BLaER1 (cell line): ENCODE measurements at regions not wholly inside any gene's neighbourhood (a gene's known extent, or its start where the extent isn't known, plus 50 kb on each side); places are given as distances from the start of the nearest gene placed in this dataset.
"Not testable (repeated sequence)": the region's sequence is repeated elsewhere in the genome, so short reads cannot be mapped to it uniquely, and the experiment has no call there.

Experiments used
- H3K27ac ChIP-seq: shearing (Covaris generic); formaldehyde crosslinking; 2 replicates; pipeline ENCODE4 v1.8.1; 2022
- H3K27me3 ChIP-seq: shearing (Covaris generic); formaldehyde crosslinking; 2 replicates; pipeline ENCODE4 v1.8.1; 2022
- H3K36me3 ChIP-seq: shearing (Covaris generic); formaldehyde crosslinking; 2 replicates; pipeline ENCODE4 v1.8.1; 2022
- H3K4me1 ChIP-seq: shearing (Covaris generic); formaldehyde crosslinking; 2 replicates; pipeline ENCODE4 v1.8.1; 2022
- H3K4me2 ChIP-seq: shearing (Covaris generic); formaldehyde crosslinking; 2 replicates; pipeline ENCODE4 v1.8.1; 2022
- H3K4me3 ChIP-seq: shearing (Covaris generic); formaldehyde crosslinking; 2 replicates; pipeline ENCODE4 v1.8.1; 2022
- H3K9ac ChIP-seq: shearing (Covaris generic); formaldehyde crosslinking; 2 replicates; pipeline ENCODE4 v1.8.1; 2022
- H3K9me3 ChIP-seq: shearing (Covaris generic); formaldehyde crosslinking; 2 replicates; pipeline ENCODE4 v1.8.1; 2022
- H4K20me1 ChIP-seq: shearing (Covaris generic); formaldehyde crosslinking; 2 replicates; pipeline ENCODE4 v1.8.1; 2022
- Cebpa-rat ChIP-seq: shearing (Covaris generic); IDR thresholded peaks from 2 replicates; pipeline ENCODE4 v1.8.1; 2022

DNA sequence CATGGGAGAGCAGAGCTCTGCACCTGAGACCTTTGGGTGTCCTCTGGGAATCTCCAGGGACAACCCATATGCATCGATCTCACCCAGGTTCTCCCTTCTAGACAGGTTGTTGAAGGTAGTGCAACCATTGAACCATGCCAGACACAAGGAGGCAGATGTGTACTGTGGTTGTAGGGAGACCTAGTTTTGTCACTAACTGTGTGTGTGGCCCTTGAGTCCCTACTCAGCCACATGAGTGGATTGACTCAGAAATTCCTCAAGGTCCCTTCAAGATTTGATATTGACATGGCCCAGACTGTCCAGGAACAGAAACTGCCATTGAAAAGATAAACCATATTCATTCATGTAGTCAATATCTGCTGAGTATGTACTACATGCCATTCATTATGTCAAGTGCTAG, 396.4 kb upstream of the CCL2 start:
- no peak for TF ChIP-seq Cebpa-rat
- H3K4me2 ChIP-seq = no peak overlapping the region
- no peak overlapping the region for H3K27ac ChIP-seq
- H3K9me3 ChIP-seq = no peaks in the 10 kb centered on the region
- no peaks in the 10 kb centered on the region for H3K27me3 ChIP-seq
- H3K4me1 ChIP-seq = no peaks in the 10 kb centered on the region
- H3K36me3 ChIP-seq = no peaks in the 10 kb centered on the region
- no peak overlapping the region for H3K4me3 ChIP-seq
- no peaks in the 10 kb centered on the region for H4K20me1 ChIP-seq
- no peak overlapping the region for H3K9ac ChIP-seq

DNA sequence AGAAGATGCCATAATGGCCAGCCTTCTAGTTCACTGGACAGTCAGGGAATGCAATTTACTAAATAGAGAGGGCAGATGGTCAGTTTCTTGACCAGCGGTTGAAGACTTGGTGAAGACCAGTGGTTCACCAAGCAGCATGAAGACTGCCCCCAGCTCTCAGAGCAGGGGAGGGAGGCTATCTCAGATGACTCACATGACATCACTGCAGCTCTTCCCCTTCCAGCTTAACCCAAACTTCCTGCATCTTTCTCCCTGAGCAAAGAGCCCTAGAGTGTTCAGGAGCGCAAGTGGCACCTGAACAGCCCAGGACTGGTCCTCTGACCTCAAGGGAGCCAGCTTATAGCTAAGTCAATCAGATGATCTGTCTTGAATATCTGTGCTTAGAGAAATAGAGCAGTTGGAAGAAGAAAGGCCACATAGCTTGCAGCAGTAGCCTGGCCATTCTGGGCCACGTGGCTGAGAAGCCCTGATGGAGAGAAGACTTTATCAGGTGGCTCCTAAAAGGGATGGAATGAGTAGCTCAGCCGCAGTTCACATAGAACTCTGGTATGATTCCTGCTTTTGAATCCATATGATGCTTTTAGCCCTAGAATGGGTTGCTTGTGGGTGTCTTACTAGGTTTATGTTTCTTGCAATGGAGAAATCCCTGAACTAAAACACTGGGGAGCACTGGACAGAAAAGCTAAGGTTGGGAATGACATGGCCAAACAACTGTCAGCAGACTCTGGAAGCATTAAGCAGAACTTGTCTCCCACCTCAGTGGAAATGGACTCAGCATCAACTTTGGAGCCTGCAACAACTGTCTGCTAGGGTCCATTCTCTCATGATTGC, 392.1 kb upstream of the CCL2 start:
- H3K9ac ChIP-seq = no peak overlapping the region

GRCh38 chr17:33864758-33865229, 390.3 kb upstream of the CCL2 start:
- Histone ChIP-seq H3K27ac (no peak overlapping the region), H4K20me1 (no peaks in the 10 kb centered on the region), H3K9ac (no peak overlapping the region), H3K4me3 (no peak overlapping the region), H3K27me3 (no peaks in the 10 kb centered on the region), H3K9me3 (no peaks in the 10 kb centered on the region), H3K4me1 (no peaks in the 10 kb centered on the region), H3K36me3 (no peaks in the 10 kb centered on the region), H3K4me2 (no peak overlapping the region)
- TF ChIP-seq Cebpa-rat = no peak

More for the DNA sequence above, 392.1 kb upstream of the CCL2 start:
- no peak overlapping the region for H3K27ac ChIP-seq
- no peaks in the 10 kb centered on the region for H3K27me3 ChIP-seq
- no peak overlapping the region for H3K4me3 ChIP-seq
- H3K36me3 ChIP-seq = no peaks in the 10 kb centered on the region
- no peak overlapping the region for H3K4me2 ChIP-seq
- H4K20me1 ChIP-seq = no peaks in the 10 kb centered on the region
- no peaks in the 10 kb centered on the region for H3K4me1 ChIP-seq
- TF ChIP-seq Cebpa-rat = no peak
- no peaks in the 10 kb centered on the region for H3K9me3 ChIP-seq

- TF ChIP-seq Cebpa-rat = no peak
- no peaks in the 10 kb centered on the region for H3K36me3 ChIP-seq
- H3K4me1 ChIP-seq = no peaks in the 10 kb centered on the region
- no peak overlapping the region for H3K4me3 ChIP-seq
- no peak overlapping the region for H3K27ac ChIP-seq
- H4K20me1 ChIP-seq = no peaks in the 10 kb centered on the region
- no peak overlapping the region for H3K9ac ChIP-seq
- no peak overlapping the region for H3K4me2 ChIP-seq
- H3K9me3 ChIP-seq = no peaks in the 10 kb centered on the region
- H3K27me3 ChIP-seq = no peaks in the 10 kb centered on the region
Measured at GRCh38 chr17:33868899-33869298, 386.2 kb upstream of the CCL2 start.

- Histone ChIP-seq H3K4me3 (no peak overlapping the region), H3K4me2 (no peak overlapping the region), H3K27ac (no peak overlapping the region), H3K4me1 (no peaks in the 10 kb centered on the region), H3K9ac (no peak overlapping the region), H3K9me3 (no peaks in the 10 kb centered on the region), H3K36me3 (no peaks in the 10 kb centered on the region), H3K27me3 (no peaks in the 10 kb centered on the region), H4K20me1 (no peaks in the 10 kb centered on the region)
- TF ChIP-seq Cebpa-rat = no peak
Measured at GRCh38 chr17:33870936-33871335, 384.1 kb upstream of the CCL2 start.

GRCh38 chr17:33871720-33872540, 383.2 kb upstream of the CCL2 start:
- H3K9me3 ChIP-seq = no peaks in the 10 kb centered on the region
- no peaks in the 10 kb centered on the region for H3K4me1 ChIP-seq
- H3K27me3 ChIP-seq = no peaks in the 10 kb centered on the region
- no peaks in the 10 kb centered on the region for H3K36me3 ChIP-seq
- no peaks in the 10 kb centered on the region for H4K20me1 ChIP-seq
- no peak overlapping the region for H3K27ac ChIP-seq
- no peak overlapping the region for H3K4me2 ChIP-seq
- no peak for TF ChIP-seq Cebpa-rat
- H3K4me3 ChIP-seq = no peak overlapping the region
- H3K9ac ChIP-seq = no peak overlapping the region

DNA sequence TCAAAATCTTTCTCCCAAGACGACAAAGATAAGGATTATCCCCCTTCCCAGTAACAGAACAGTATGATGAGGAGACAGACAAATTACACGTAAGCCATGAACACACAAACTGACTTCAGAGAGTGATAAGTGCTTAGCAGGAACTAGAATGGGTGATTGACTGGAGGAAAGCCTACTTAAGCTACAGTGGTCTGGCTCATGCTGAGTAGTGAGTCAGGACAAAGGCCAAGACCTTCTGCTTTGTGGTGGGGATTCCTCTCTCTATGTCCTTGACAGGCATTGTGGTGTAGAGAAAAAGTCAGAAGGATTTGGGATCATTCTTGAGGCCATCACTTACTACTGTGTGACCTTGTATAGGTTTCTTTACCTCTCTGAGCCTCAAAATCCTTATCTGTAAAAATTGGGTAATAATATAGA, 381.9 kb upstream of the CCL2 start:
- Histone ChIP-seq H3K4me1 (no peaks in the 10 kb centered on the region), H3K9ac (no peak overlapping the region), H3K4me3 (no peak overlapping the region), H3K4me2 (no peak overlapping the region), H3K9me3 (no peaks in the 10 kb centered on the region), H4K20me1 (no peaks in the 10 kb centered on the region), H3K36me3 (no peaks in the 10 kb centered on the region), H3K27me3 (no peaks in the 10 kb centered on the region), H3K27ac (no peak overlapping the region)
- TF ChIP-seq Cebpa-rat = no peak

DNA sequence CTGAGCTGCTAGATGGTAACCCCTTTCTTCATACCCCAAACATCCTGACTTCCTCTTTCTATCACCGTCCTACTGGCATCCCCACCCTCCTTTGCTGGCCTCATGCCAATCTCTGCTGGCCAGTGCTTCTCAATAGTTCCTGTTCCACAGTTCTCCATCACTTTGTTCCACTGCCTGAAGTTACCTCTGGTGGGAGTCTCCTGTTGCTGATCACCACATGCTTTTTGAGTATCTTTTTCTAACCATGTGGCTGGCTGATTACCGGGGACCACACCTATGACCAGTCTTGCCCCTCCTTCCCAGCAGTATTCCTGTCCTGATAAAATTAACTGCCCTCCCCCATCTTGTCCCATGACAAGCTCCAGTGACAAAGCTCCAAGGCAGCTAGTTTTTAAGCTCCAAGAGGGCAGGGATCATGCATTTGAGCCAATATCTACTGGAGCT, 380.4 kb upstream of the CCL2 start:
- Histone ChIP-seq H3K4me3 (no peak overlapping the region), H3K4me2 (no peak overlapping the region), H3K27ac (no peak overlapping the region), H4K20me1 (no peaks in the 10 kb centered on the region), H3K27me3 (no peaks in the 10 kb centered on the region), H3K4me1 (no peaks in the 10 kb centered on the region), H3K9ac (no peak overlapping the region), H3K9me3 (no peaks in the 10 kb centered on the region), H3K36me3 (no peaks in the 10 kb centered on the region)
- TF ChIP-seq Cebpa-rat = no peak

- no peak overlapping the region for H3K27ac ChIP-seq
- H3K36me3 ChIP-seq = no peaks in the 10 kb centered on the region
- H3K9me3 ChIP-seq = no peaks in the 10 kb centered on the region
- no peak overlapping the region for H3K4me2 ChIP-seq
- H3K9ac ChIP-seq = no peak overlapping the region
- no peaks in the 10 kb centered on the region for H3K4me1 ChIP-seq
- TF ChIP-seq Cebpa-rat = no peak
- no peaks in the 10 kb centered on the region for H4K20me1 ChIP-seq
- H3K27me3 ChIP-seq = no peaks in the 10 kb centered on the region
- no peak overlapping the region for H3K4me3 ChIP-seq
Measured at GRCh38 chr17:33875973-33876372, 379.1 kb upstream of the CCL2 start.

GRCh38 chr17:33882273-33882672, 372.8 kb upstream of the CCL2 start:
- not testable (repeated sequence) for H3K9ac ChIP-seq, H3K36me3 ChIP-seq, H3K4me3 ChIP-seq, H3K4me2 ChIP-seq, H3K27me3 ChIP-seq, H3K9me3 ChIP-seq, H4K20me1 ChIP-seq, H3K4me1 ChIP-seq, H3K27ac ChIP-seq

DNA sequence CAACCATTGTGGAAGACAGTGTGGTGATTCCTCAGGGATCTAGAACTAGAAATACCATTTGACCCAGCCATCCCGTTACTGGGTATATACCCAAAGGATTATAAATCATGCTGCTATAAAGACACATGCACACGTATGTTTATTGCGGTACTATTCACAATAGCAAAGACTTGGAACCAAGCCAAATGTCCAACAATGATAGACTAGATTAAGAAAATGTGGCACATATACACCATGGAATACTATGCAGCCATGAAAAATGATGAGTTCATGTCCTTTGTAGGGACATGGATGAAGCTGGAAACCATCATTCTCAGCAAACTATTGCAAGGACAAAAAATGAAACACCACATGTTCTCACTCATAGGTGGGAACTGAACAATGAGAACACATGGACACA, 372.4 kb upstream of the CCL2 start:
- H3K27me3 ChIP-seq, H3K4me3 ChIP-seq, H3K4me2 ChIP-seq, H3K36me3 ChIP-seq, H3K4me1 ChIP-seq, H3K9ac ChIP-seq, H4K20me1 ChIP-seq, H3K9me3 ChIP-seq, H3K27ac ChIP-seq: not testable (repeated sequence)
